Epithelial cell of proximal tubule (primary cell): ENCODE measurements at regions not wholly inside any gene's neighbourhood (a gene's known extent, or its start where the extent isn't known, plus 50 kb on each side); places are given as distances from the start of the nearest gene placed in this dataset.

ENCODE experiments used
- DNase-seq: peaks from one replicate; pipeline ENCODE4 v3.0.0-alpha.2; 2011; ENCODE audit warnings: low read depth
- H3K4me3 ChIP-seq: 2 replicates; pipeline ENCODE4 v1.5.1; 2011; ENCODE audit warnings: low read depth, mild to moderate bottlenecking, low read length
- CTCF ChIP-seq: conservative IDR thresholded peaks from 2 replicates; pipeline ENCODE4 v1.5.1; 2012; ENCODE audit warnings: low read depth, mild to moderate bottlenecking, low read length

GRCh38 chr1:217253351-217253750, 377.5 kb downstream of the GPATCH2 start:
- no peak for TF ChIP-seq CTCF
- H3K4me3 ChIP-seq, result no peak overlapping the region
- no peak for DNase-seq

GRCh38 chr1:217251121-217251520, 379.8 kb downstream of the GPATCH2 start:
- DNase-seq, result no peak
- no peak overlapping the region for H3K4me3 ChIP-seq
- TF ChIP-seq CTCF, result no peak

- DNase-seq, result no peak
- TF ChIP-seq CTCF, result no peak
- no peak overlapping the region for H3K4me3 ChIP-seq
These were observed 381.0 kb downstream of the GPATCH2 start for GRCh38 chr1:217249857-217250256.

- DNase-seq, result peak; percentile 38
These were observed 385.9 kb downstream of the GPATCH2 start for GRCh38 chr1:217244971-217245370.

GRCh38 chr1:217240656-217241055, 390.2 kb downstream of the GPATCH2 start:
- no peak for TF ChIP-seq CTCF
- no peak overlapping the region for H3K4me3 ChIP-seq

More at GRCh38 chr1:217244971-217245370, 385.9 kb downstream of the GPATCH2 start:
- no peak for TF ChIP-seq CTCF
- H3K4me3 ChIP-seq, result no peak overlapping the region

GRCh38 chr1:217238945-217239344, 391.9 kb downstream of the GPATCH2 start:
- H3K4me3 ChIP-seq, result no peak overlapping the region
- DNase-seq, result no peak
- TF ChIP-seq CTCF, result no peak

More at GRCh38 chr1:217240656-217241055, 390.2 kb downstream of the GPATCH2 start:
- no peak for DNase-seq

- no peak overlapping the region for H3K4me3 ChIP-seq
- no peak for TF ChIP-seq CTCF
- DNase-seq, result no peak
These were observed 400.5 kb downstream of the GPATCH2 start for GRCh38 chr1:217230412-217230811.
